ENCODE measurements at regions not wholly inside any gene's neighbourhood (a gene's known extent, or its start where the extent isn't known, plus 50 kb on each side); places are given as distances from the start of the nearest gene placed in this dataset.

GRCh38 chr14:30354439-30354838 lies 204.5 kb upstream of the G2E3 start:
- Histone ChIP-seq H3K27ac (replicated peaks in 1 of 4) (no peak overlapping the region), H3K36me3 (no peaks in the 10 kb centered on the region), H3K9me3 (no peaks in the 10 kb centered on the region), H3K4me1 (no peaks in the 10 kb centered on the region), H3K4me3 (no peak overlapping the region), H3K27me3 (no peaks in the 10 kb centered on the region)
- TF ChIP-seq EP300 (IDR thresholded peaks at IDR 0.05) (no peak), POLR2AphosphoS5 (IDR thresholded peaks at IDR 0.05) (no peak), POLR2A (IDR thresholded peaks at IDR 0.05; ENCODE audit: low read depth) (no peak), CTCF (IDR thresholded peaks at IDR 0.05) (no peak)
- intact Hi-C loops (cut with DNase I) = no loop called here
- WGBS = 64% methylated on average over 1 of the region's 1 CpG
- DNase-seq (ENCODE audit: extremely low spot score) = no peak

GRCh38 chr14:30355431-30355913 lies 203.5 kb upstream of the G2E3 start:
- Histone ChIP-seq H3K4me3 (no peak overlapping the region), H3K36me3 (no peaks in the 10 kb centered on the region), H3K27me3 (no peaks in the 10 kb centered on the region), H3K27ac (replicated peaks in 1 of 4) (no peak overlapping the region), H3K9me3 (no peaks in the 10 kb centered on the region), H3K4me1 (no peaks in the 10 kb centered on the region)
- no peak for DNase-seq (ENCODE audit: extremely low spot score)
- no peak for TF ChIP-seq CTCF (IDR thresholded peaks at IDR 0.05)
- TF ChIP-seq EP300 (IDR thresholded peaks at IDR 0.05) = no peak
- no peak for TF ChIP-seq POLR2A (IDR thresholded peaks at IDR 0.05; ENCODE audit: low read depth)
- no peak for TF ChIP-seq POLR2AphosphoS5 (IDR thresholded peaks at IDR 0.05)
- intact Hi-C loops (cut with DNase I) = no loop called here
- WGBS = 74% methylated on average over 5 of the region's 5 CpGs

- no peak for DNase-seq (ENCODE audit: extremely low spot score)
- no peaks in the 10 kb centered on the region for H3K27me3 ChIP-seq
- no peaks in the 10 kb centered on the region for H3K9me3 ChIP-seq
- no peaks in the 10 kb centered on the region for H3K4me1 ChIP-seq
- no peak overlapping the region for H3K27ac ChIP-seq (replicated peaks in 1 of 4)
- H3K36me3 ChIP-seq = no peaks in the 10 kb centered on the region
- H3K4me3 ChIP-seq = no peak overlapping the region
- no peak for TF ChIP-seq POLR2A (IDR thresholded peaks at IDR 0.05; ENCODE audit: low read depth)
- TF ChIP-seq POLR2AphosphoS5 (IDR thresholded peaks at IDR 0.05) = no peak
- no peak for TF ChIP-seq EP300 (IDR thresholded peaks at IDR 0.05)
- no peak for TF ChIP-seq CTCF (IDR thresholded peaks at IDR 0.05)
- intact Hi-C loops (cut with DNase I) = no loop called here
- 89% methylated on average over 7 of the region's 7 CpGs for WGBS
Measured at GRCh38 chr14:30356438-30357202, 202.3 kb upstream of the G2E3 start.

GRCh38 chr14:30357791-30358190 lies 201.2 kb upstream of the G2E3 start:
- intact Hi-C loops (cut with DNase I) = no loop called here

More at GRCh38 chr14:30357791-30358190, 201.2 kb upstream of the G2E3 start:
- no peak for TF ChIP-seq CTCF (IDR thresholded peaks at IDR 0.05)
- no peak for TF ChIP-seq POLR2A (IDR thresholded peaks at IDR 0.05; ENCODE audit: low read depth)
- TF ChIP-seq EP300 (IDR thresholded peaks at IDR 0.05) = no peak
- no peak for TF ChIP-seq POLR2AphosphoS5 (IDR thresholded peaks at IDR 0.05)
- no peaks in the 10 kb centered on the region for H3K4me1 ChIP-seq
- H3K27me3 ChIP-seq = no peaks in the 10 kb centered on the region
- no peak overlapping the region for H3K27ac ChIP-seq (replicated peaks in 1 of 4)
- DNase-seq (ENCODE audit: extremely low spot score) = no peak
- no peak overlapping the region for H3K4me3 ChIP-seq
- WGBS = 94% methylated on average over 8 of the region's 8 CpGs
- no peaks in the 10 kb centered on the region for H3K9me3 ChIP-seq
- no peaks in the 10 kb centered on the region for H3K36me3 ChIP-seq

Data from esophagus muscularis mucosa (tissue), 4 donors.